ENCODE measurements at regions not wholly inside any gene's neighbourhood (a gene's known extent, or its start where the extent isn't known, plus 50 kb on each side); places are given as distances from the start of the nearest gene placed in this dataset.
"Not testable (repeated sequence)": the region's sequence is repeated elsewhere in the genome, so short reads cannot be mapped to it uniquely, and the experiment has no call there.

GRCh38 chr2:192687015-192687414, 492.3 kb upstream of the TMEFF2 start:
- DNase-seq (ENCODE audit: extremely low read depth, low read depth): no peak

GRCh38 chr2:192682511-192682910, 487.8 kb upstream of the TMEFF2 start:
- DNase-seq (ENCODE audit: extremely low read depth, low read depth): not testable (repeated sequence)

GRCh38 chr2:192675681-192676080, 480.9 kb upstream of the TMEFF2 start:
- DNase-seq (ENCODE audit: extremely low read depth, low read depth): no peak

GRCh38 chr2:192669505-192670091, 474.9 kb upstream of the TMEFF2 start:
- DNase-seq (ENCODE audit: extremely low read depth, low read depth): no peak

GRCh38 chr2:192660555-192660954, 465.8 kb upstream of the TMEFF2 start:
- DNase-seq (ENCODE audit: extremely low read depth, low read depth): not testable (repeated sequence)

GRCh38 chr2:192657362-192657761, 462.6 kb upstream of the TMEFF2 start:
- no peak for DNase-seq (ENCODE audit: extremely low read depth, low read depth)

GRCh38 chr2:192655916-192656315, 461.2 kb upstream of the TMEFF2 start:
- DNase-seq (ENCODE audit: extremely low read depth, low read depth): no peak

GRCh38 chr2:192645811-192646598, 451.3 kb upstream of the TMEFF2 start:
- DNase-seq (ENCODE audit: extremely low read depth, low read depth): no peak

- no peak for DNase-seq (ENCODE audit: extremely low read depth, low read depth)
Observed at GRCh38 chr2:192634557-192634956, 439.8 kb upstream of the TMEFF2 start.

GRCh38 chr2:192628017-192628416, 433.3 kb upstream of the TMEFF2 start:
- DNase-seq (ENCODE audit: extremely low read depth, low read depth): no peak

- DNase-seq (ENCODE audit: extremely low read depth, low read depth): no peak
Observed at GRCh38 chr2:192615105-192615504, 420.4 kb upstream of the TMEFF2 start.

GRCh38 chr2:192604295-192604694, 409.6 kb upstream of the TMEFF2 start:
- DNase-seq (ENCODE audit: extremely low read depth, low read depth): no peak

GRCh38 chr2:192598649-192599048, 403.9 kb upstream of the TMEFF2 start:
- DNase-seq (ENCODE audit: extremely low read depth, low read depth): not testable (repeated sequence)

GRCh38 chr2:192593561-192593960, 398.8 kb upstream of the TMEFF2 start:
- no peak for DNase-seq (ENCODE audit: extremely low read depth, low read depth)

- DNase-seq (ENCODE audit: extremely low read depth, low read depth): no peak
Observed at GRCh38 chr2:192591617-192592016, 396.9 kb upstream of the TMEFF2 start.

- no peak for DNase-seq (ENCODE audit: extremely low read depth, low read depth)
Observed at GRCh38 chr2:192585418-192585817, 390.7 kb upstream of the TMEFF2 start.

- DNase-seq (ENCODE audit: extremely low read depth, low read depth): no peak
Observed at GRCh38 chr2:192584976-192585375, 390.2 kb upstream of the TMEFF2 start.

GRCh38 chr2:192579965-192580700, 385.4 kb upstream of the TMEFF2 start:
- DNase-seq (ENCODE audit: extremely low read depth, low read depth): no peak

GRCh38 chr2:192578780-192579179, 384.0 kb upstream of the TMEFF2 start:
- DNase-seq (ENCODE audit: extremely low read depth, low read depth): no peak

- no peak for DNase-seq (ENCODE audit: extremely low read depth, low read depth)
Observed at GRCh38 chr2:192577706-192578105, 383.0 kb upstream of the TMEFF2 start.

- DNase-seq (ENCODE audit: extremely low read depth, low read depth): no peak
Observed at GRCh38 chr2:192574552-192574951, 379.8 kb upstream of the TMEFF2 start.

GRCh38 chr2:192571636-192572035, 376.9 kb upstream of the TMEFF2 start:
- DNase-seq (ENCODE audit: extremely low read depth, low read depth): no peak

All from NCI-H460 (cell line).